DND-41 (cell line): ENCODE measurements at regions not wholly inside any gene's neighbourhood (a gene's known extent, or its start where the extent isn't known, plus 50 kb on each side); places are given as distances from the start of the nearest gene placed in this dataset.

Experiments used
- ATAC-seq: fragments of 200-7000 bp; cut with Tn5 transposase; 3 replicates; pipeline ENCODE4 v1.9.1; 2021; ENCODE audit warnings: low read depth; ENCODE audit not compliant: insufficient read depth
- DNase-seq: peaks from one replicate; pipeline ENCODE4 v3.0.0-alpha.2; 2020
- H2AFZ ChIP-seq: 2 replicates; pipeline ENCODE4 v1.6.0; 2012; ENCODE audit warnings: low read depth, low read length
- H3K27ac ChIP-seq: 2 replicates; pipeline ENCODE4 v1.5.1; 2012; ENCODE audit warnings: low read length, inconsistent platforms
- H3K27me3 ChIP-seq: fragments of 200-600 bp; sonication (generic); 2 replicates; pipeline ENCODE4 v1.6.0; 2012; ENCODE audit warnings: low read length, mild to moderate bottlenecking, inconsistent platforms; ENCODE audit not compliant: insufficient read depth, poor library complexity
- H3K36me3 ChIP-seq: 2 replicates; pipeline ENCODE4 v1.5.1; 2012; ENCODE audit warnings: low read length, inconsistent platforms; ENCODE audit not compliant: insufficient read depth
- H3K4me1 ChIP-seq: 2 replicates; pipeline ENCODE4 v1.5.1; 2012; ENCODE audit warnings: mild to moderate bottlenecking, low read length; ENCODE audit not compliant: insufficient read depth
- H3K4me2 ChIP-seq: 2 replicates; pipeline ENCODE4 v1.6.0; 2012; ENCODE audit warnings: mild to moderate bottlenecking, moderate library complexity, low read length, inconsistent platforms; ENCODE audit not compliant: insufficient read depth
- H3K4me3 ChIP-seq, 2 experiments: fragments of 200-600 bp in 1 of 2; shearing (Covaris generic) in 1 of 2; 2 replicates each; pipeline ENCODE4 v1.5.1; 2012 to 2016; ENCODE audit warnings: inconsistent platforms in 2 of 2, low read length in 2 of 2, mild to moderate bottlenecking in 2 of 2, low read depth in 1 of 2, moderate library complexity in 1 of 2
- H3K79me2 ChIP-seq: 2 replicates; pipeline ENCODE4 v1.6.0; 2012; ENCODE audit warnings: low read length, inconsistent platforms; ENCODE audit not compliant: insufficient read depth
- H3K9ac ChIP-seq: 2 replicates; pipeline ENCODE4 v1.6.0; 2012; ENCODE audit warnings: low read depth, mild to moderate bottlenecking, inconsistent platforms, low read length, moderate library complexity
- H3K9me3 ChIP-seq: 2 replicates; pipeline ENCODE4 v1.5.1; 2012; ENCODE audit warnings: low read length, moderate library complexity, mild to moderate bottlenecking, inconsistent platforms; ENCODE audit not compliant: insufficient read depth, severe bottlenecking
- H4K20me1 ChIP-seq: 2 replicates; pipeline ENCODE4 v1.6.0; 2012; ENCODE audit warnings: low read length; ENCODE audit not compliant: insufficient read depth
- CTCF ChIP-seq: IDR thresholded peaks from 2 replicates; pipeline ENCODE4 v1.5.1; 2012; ENCODE audit warnings: borderline replicate concordance, low read length, moderate library complexity, mild to moderate bottlenecking; ENCODE audit not compliant: poor library complexity, severe bottlenecking; ENCODE audit errors: extremely low read depth
- EZH2 ChIP-seq: IDR thresholded peaks from 3 replicates; pipeline ENCODE4 v1.6.1; 2012; ENCODE audit warnings: borderline replicate concordance, low read depth, mild to moderate bottlenecking, moderate library complexity, low read length, inconsistent platforms; ENCODE audit not compliant: severe bottlenecking

- H3K4me2 ChIP-seq, result no peak overlapping the region
- no peak for DNase-seq
- H3K79me2 ChIP-seq, result no peaks in the 10 kb centered on the region
- H3K27me3 ChIP-seq, result no peaks in the 10 kb centered on the region
- H3K9ac ChIP-seq, result no peak overlapping the region
- no peaks in the 10 kb centered on the region for H4K20me1 ChIP-seq
- no peaks in the 10 kb centered on the region for H3K4me1 ChIP-seq
- no peak overlapping the region for H3K27ac ChIP-seq
- H3K9me3 ChIP-seq, result no peaks in the 10 kb centered on the region
- no peak for ATAC-seq
- no peak for TF ChIP-seq EZH2
- TF ChIP-seq CTCF, result no peak
- H3K4me3 ChIP-seq, result no peak overlapping the region
- H3K36me3 ChIP-seq, result no peaks in the 10 kb centered on the region
- H2AFZ ChIP-seq, result no peak overlapping the region
These were observed 169.0 kb downstream of the MYCN start for GRCh38 chr2:16109368-16109820.

- Histone ChIP-seq H3K4me2 (no peak overlapping the region), H3K27ac (no peak overlapping the region), H3K36me3 (no peaks in the 10 kb centered on the region), H4K20me1 (no peaks in the 10 kb centered on the region), H3K79me2 (no peaks in the 10 kb centered on the region), H3K9ac (no peak overlapping the region), H3K27me3 (no peaks in the 10 kb centered on the region), H3K4me3 (no peak overlapping the region), H3K9me3 (no peaks in the 10 kb centered on the region), H2AFZ (no peak overlapping the region), H3K4me1 (no peaks in the 10 kb centered on the region)
- TF ChIP-seq CTCF (no peak), EZH2 (no peak)
- no peak for DNase-seq
- ATAC-seq, result no peak
These were observed 166.9 kb downstream of the MYCN start for GRCh38 chr2:16107246-16107645.

GRCh38 chr2:16106619-16107018 lies 166.3 kb downstream of the MYCN start:
- H2AFZ ChIP-seq, result no peak overlapping the region
- no peak for ATAC-seq
- H3K4me1 ChIP-seq, result no peaks in the 10 kb centered on the region
- no peak overlapping the region for H3K4me3 ChIP-seq
- no peaks in the 10 kb centered on the region for H3K36me3 ChIP-seq
- H4K20me1 ChIP-seq, result no peaks in the 10 kb centered on the region
- DNase-seq, result no peak
- no peak overlapping the region for H3K4me2 ChIP-seq
- no peaks in the 10 kb centered on the region for H3K27me3 ChIP-seq
- H3K9me3 ChIP-seq, result no peaks in the 10 kb centered on the region
- no peak overlapping the region for H3K9ac ChIP-seq
- H3K79me2 ChIP-seq, result no peaks in the 10 kb centered on the region
- H3K27ac ChIP-seq, result no peak overlapping the region
- TF ChIP-seq CTCF (no peak), EZH2 (no peak)

- Histone ChIP-seq H3K4me1 (no peaks in the 10 kb centered on the region), H3K27ac (no peak overlapping the region), H3K27me3 (no peaks in the 10 kb centered on the region), H3K4me2 (no peak overlapping the region), H3K4me3 (no peak overlapping the region), H3K36me3 (no peaks in the 10 kb centered on the region), H3K9ac (no peak overlapping the region), H3K79me2 (no peaks in the 10 kb centered on the region), H2AFZ (no peak overlapping the region), H3K9me3 (no peaks in the 10 kb centered on the region), H4K20me1 (no peaks in the 10 kb centered on the region)
- TF ChIP-seq EZH2, result no peak
- TF ChIP-seq CTCF, result no peak
- ATAC-seq (no peak), DNase-seq (no peak)
These were observed 165.4 kb downstream of the MYCN start for GRCh38 chr2:16105669-16106281.
